IMR-90 (cell line): ENCODE measurements at regions not wholly inside any gene's neighbourhood (a gene's known extent, or its start where the extent isn't known, plus 50 kb on each side); places are given as distances from the start of the nearest gene placed in this dataset.

Experiments used
- CEBPB ChIP-seq: IDR thresholded peaks from 2 replicates; pipeline ENCODE4 v1.6.1; 2012; ENCODE audit warnings: low read depth, low read length, improper control_type of control experiment
- CTCF ChIP-seq: conservative IDR thresholded peaks from 2 replicates; pipeline ENCODE4 v1.5.1; 2012; ENCODE audit warnings: mild to moderate bottlenecking, low read depth, low read length, improper control_type of control experiment
- MAZ ChIP-seq: IDR thresholded peaks from 2 replicates; pipeline ENCODE4 v1.6.1; 2012; ENCODE audit warnings: low read depth, mild to moderate bottlenecking, low read length, improper control_type of control experiment, moderate library complexity, borderline replicate concordance
- MXI1 ChIP-seq: IDR thresholded peaks from 2 replicates; pipeline ENCODE4 v1.6.1; 2012; ENCODE audit warnings: low read depth, mild to moderate bottlenecking, low read length, moderate library complexity, borderline replicate concordance
- POLR2A ChIP-seq: IDR thresholded peaks from 2 replicates; pipeline ENCODE4 v1.6.1; 2012; ENCODE audit warnings: mild to moderate bottlenecking, low read depth, low read length
- RAD21 ChIP-seq: IDR thresholded peaks from 2 replicates; pipeline ENCODE4 v1.6.1; 2012; ENCODE audit warnings: low read length, improper control_type of control experiment
- SMC3 ChIP-seq: fragments of 150-350 bp; IDR thresholded peaks from 2 replicates; pipeline ENCODE4 v1.6.1; 2016; ENCODE audit warnings: low read depth, mild to moderate bottlenecking, antibody characterized with exemption, low read length, moderate library complexity

GRCh38 chr1:66455446-66455845 lies 78.5 kb upstream of the SGIP1 start:
- TF ChIP-seq CTCF = no peak
- TF ChIP-seq POLR2A = no peak
- TF ChIP-seq CEBPB = no peak
- no peak for TF ChIP-seq RAD21
- TF ChIP-seq MXI1 = no peak
- TF ChIP-seq SMC3 = no peak
- no peak for TF ChIP-seq MAZ
